Activated CD8-positive, alpha-beta memory T cell treated with anti-CD3 and anti-CD28 coated beads for 36 hours (primary cell): ENCODE measurements at regions not wholly inside any gene's neighbourhood (a gene's known extent, or its start where the extent isn't known, plus 50 kb on each side); places are given as distances from the start of the nearest gene placed in this dataset.

ENCODE experiments used
- CTCF ChIA-PET: fragments of 350-600 bp; sonication (Branson Sonifier 250); formaldehyde crosslinking; loops from one replicate; lab custom pipeline; 2021; ENCODE audit warnings: antibody characterized with exemption; lab: Charles Lee
- POLR2A ChIA-PET: fragments of 350-600 bp; sonication (Branson Sonifier 250); formaldehyde crosslinking; loops from one replicate; lab custom pipeline; 2021; ENCODE audit warnings: antibody characterized with exemption; lab: Charles Lee

GRCh38 chr4:41318839-41319530 lies 62.3 kb downstream of the UCHL1 start:
- POLR2A ChIA-PET: no interaction called here
- CTCF ChIA-PET: no interaction called here

GRCh38 chr4:41319553-41319952 lies 62.8 kb downstream of the UCHL1 start:
- POLR2A ChIA-PET: no interaction called here
- CTCF ChIA-PET: no interaction called here

GRCh38 chr4:41320278-41320677 lies 63.5 kb downstream of the UCHL1 start:
- ChIA-PET POLR2A (no interaction called here), CTCF (no interaction called here)

- POLR2A ChIA-PET: no interaction called here
- CTCF ChIA-PET: no interaction called here
Measured at GRCh38 chr4:41320786-41321185, 64.1 kb downstream of the UCHL1 start.

- CTCF ChIA-PET: no interaction called here
- POLR2A ChIA-PET: no interaction called here
Measured at GRCh38 chr4:41321216-41321945, 64.7 kb downstream of the UCHL1 start.

GRCh38 chr4:41322617-41323016 lies 65.9 kb downstream of the UCHL1 start:
- ChIA-PET POLR2A (no interaction called here), CTCF (no interaction called here)

GRCh38 chr4:41323179-41323578 lies 66.5 kb downstream of the UCHL1 start:
- POLR2A ChIA-PET: no interaction called here
- CTCF ChIA-PET: no interaction called here

GRCh38 chr4:41323706-41324105 lies 67.0 kb downstream of the UCHL1 start:
- ChIA-PET CTCF (no interaction called here), POLR2A (no interaction called here)

- ChIA-PET CTCF (no interaction called here), POLR2A (no interaction called here)
Measured at GRCh38 chr4:41324861-41325260, 68.1 kb downstream of the UCHL1 start.

- POLR2A ChIA-PET: no interaction called here
- CTCF ChIA-PET: no interaction called here
Measured at GRCh38 chr4:41325901-41326300, 69.2 kb downstream of the UCHL1 start.

- POLR2A ChIA-PET: no interaction called here
- CTCF ChIA-PET: interaction anchor here (1.1 kb wide), 1 partner anchor 23 kb away, joined by 3 read pairs; no protein-coding TSS in a partner anchor
Measured at GRCh38 chr4:41326776-41327175, 70.0 kb downstream of the UCHL1 start.

GRCh38 chr4:41327770-41328169 lies 71.0 kb downstream of the UCHL1 start:
- ChIA-PET POLR2A (no interaction called here), CTCF (interaction anchor here (1.1 kb wide), 1 partner anchor 24 kb away, joined by 3 read pairs; no protein-coding TSS in a partner anchor)

GRCh38 chr4:41329361-41329760 lies 72.6 kb downstream of the UCHL1 start:
- CTCF ChIA-PET: no interaction called here
- POLR2A ChIA-PET: no interaction called here

- POLR2A ChIA-PET: no interaction called here
- CTCF ChIA-PET: no interaction called here
Measured at GRCh38 chr4:41331224-41331623, 74.5 kb downstream of the UCHL1 start.

- CTCF ChIA-PET: no interaction called here
- POLR2A ChIA-PET: no interaction called here
Measured at GRCh38 chr4:41332510-41333054, 75.9 kb downstream of the UCHL1 start.

- ChIA-PET CTCF (no interaction called here), POLR2A (no interaction called here)
Measured at GRCh38 chr4:41334182-41334581, 77.5 kb downstream of the UCHL1 start.

GRCh38 chr4:41339812-41340809 lies 83.4 kb downstream of the UCHL1 start:
- CTCF ChIA-PET: no interaction called here
- POLR2A ChIA-PET: no interaction called here

- POLR2A ChIA-PET: no interaction called here
- CTCF ChIA-PET: no interaction called here
Measured at GRCh38 chr4:41346306-41347061, 89.8 kb downstream of the UCHL1 start.

- ChIA-PET CTCF (no interaction called here), POLR2A (no interaction called here)
Measured at GRCh38 chr4:41349021-41349420, 92.3 kb downstream of the UCHL1 start.
